ENCODE measurements at regions not wholly inside any gene's neighbourhood (a gene's known extent, or its start where the extent isn't known, plus 50 kb on each side); places are given as distances from the start of the nearest gene placed in this dataset.

- TF ChIP-seq, protein P1, sequence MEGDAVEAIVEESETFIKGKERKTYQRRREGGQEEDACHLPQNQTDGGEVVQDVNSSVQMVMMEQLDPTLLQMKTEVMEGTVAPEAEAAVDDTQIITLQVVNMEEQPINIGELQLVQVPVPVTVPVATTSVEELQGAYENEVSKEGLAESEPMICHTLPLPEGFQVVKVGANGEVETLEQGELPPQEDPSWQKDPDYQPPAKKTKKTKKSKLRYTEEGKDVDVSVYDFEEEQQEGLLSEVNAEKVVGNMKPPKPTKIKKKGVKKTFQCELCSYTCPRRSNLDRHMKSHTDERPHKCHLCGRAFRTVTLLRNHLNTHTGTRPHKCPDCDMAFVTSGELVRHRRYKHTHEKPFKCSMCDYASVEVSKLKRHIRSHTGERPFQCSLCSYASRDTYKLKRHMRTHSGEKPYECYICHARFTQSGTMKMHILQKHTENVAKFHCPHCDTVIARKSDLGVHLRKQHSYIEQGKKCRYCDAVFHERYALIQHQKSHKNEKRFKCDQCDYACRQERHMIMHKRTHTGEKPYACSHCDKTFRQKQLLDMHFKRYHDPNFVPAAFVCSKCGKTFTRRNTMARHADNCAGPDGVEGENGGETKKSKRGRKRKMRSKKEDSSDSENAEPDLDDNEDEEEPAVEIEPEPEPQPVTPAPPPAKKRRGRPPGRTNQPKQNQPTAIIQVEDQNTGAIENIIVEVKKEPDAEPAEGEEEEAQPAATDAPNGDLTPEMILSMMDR (conservative IDR thresholded peaks at IDR 0.05; ENCODE audit: low read length): no peak
- TF ChIP-seq EZH2phosphoT487 (IDR thresholded peaks at IDR 0.05; ENCODE audit: borderline replicate concordance, low read depth, low read length): no peak
Measured at GRCh38 chr20:51937779-51938178, 135.5 kb upstream of the SALL4 start.
